ENCODE measurements at regions not wholly inside any gene's neighbourhood (a gene's known extent, or its start where the extent isn't known, plus 50 kb on each side); places are given as distances from the start of the nearest gene placed in this dataset.

DNA sequence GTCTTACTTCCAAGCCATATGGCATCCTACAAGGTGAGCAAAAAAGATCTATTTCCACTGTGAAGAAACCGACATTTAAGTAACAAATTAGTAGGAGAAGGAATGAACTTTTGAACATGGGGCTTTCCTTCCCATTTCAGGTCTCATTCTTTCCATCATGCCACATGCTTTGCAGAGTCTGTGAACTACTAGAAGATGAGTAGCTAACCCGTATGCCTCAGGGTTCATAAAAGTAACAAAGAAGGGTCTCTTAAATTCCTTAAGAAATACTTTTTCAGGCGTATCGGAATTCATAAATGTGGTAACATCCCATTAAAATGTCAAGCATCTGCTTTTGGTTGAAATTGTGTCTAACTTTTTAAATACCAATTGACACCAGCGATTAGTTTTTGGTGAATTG lies 81.3 kb upstream of the TNS3 start:
- no peak for DNase-seq

DNA sequence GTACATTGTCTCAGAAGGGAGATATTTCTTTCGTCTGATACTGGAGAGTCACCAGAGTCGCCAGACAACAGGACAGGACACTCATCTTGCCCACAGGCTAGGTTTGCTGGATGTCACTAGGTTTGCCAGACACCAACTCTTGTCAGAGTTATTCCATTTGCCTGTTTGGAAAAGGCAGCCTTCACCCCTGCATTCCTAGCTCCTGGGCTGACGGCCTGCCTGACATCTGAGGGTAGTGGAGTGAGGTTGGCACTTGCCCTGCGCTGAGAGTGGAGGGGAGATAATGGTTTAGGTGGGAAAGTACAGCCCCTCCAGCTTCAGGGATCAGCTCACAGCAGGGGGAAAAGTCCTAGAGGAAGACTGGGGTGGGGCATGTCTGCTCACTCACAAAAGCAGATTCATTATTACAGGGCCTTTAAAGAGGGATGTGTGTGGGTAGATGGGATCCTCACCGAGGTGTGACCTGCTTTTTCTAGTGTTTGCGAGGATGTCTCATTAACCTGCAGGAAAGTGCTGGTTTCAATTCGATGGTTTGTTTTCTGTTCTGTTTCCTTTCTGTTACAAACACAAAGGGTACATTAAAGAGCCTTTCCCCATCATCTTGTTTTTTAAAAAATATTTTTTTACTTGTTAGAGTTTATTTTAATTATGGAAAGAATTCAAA lies 79.3 kb upstream of the TNS3 start:
- DNase-seq, result no peak

DNA sequence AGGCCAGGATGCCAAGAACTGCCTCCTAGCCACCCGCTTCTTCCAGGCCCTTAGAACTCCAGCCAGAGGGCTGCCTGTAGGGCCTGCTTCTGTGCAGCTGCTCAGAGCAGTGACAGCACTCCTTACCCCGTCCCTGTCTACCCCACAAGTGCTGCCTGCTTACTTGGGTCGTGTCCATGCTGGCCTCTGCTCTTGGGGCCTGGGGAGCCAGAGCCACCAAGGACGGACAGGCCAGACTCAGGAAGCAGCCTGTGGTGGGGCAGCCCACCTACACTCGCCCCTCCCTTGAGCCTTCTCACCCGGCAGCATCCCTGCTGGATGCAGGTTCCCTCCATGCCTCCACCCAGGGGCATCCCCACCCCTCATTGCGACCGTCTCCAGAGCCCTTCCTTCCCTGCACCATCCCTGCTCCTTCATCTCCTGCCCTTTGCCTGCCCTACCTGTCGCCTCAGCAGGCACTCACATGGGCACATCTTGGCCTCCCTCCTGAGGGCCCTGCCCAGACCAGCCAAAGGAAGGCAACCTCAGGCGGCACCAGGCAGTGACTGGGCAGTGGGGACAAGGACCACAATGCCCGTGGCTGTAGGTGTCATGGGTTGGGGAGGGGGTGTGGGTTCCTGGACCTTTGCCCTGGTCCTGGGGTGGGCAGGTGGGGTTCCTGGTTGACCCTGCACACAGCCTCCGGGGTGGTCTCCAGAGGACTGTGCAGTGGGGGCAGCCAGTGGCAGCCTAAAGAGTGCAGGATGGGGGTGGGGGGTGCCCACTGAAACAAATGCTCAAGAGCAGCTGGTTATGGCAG lies 78.0 kb upstream of the TNS3 start:
- DNase-seq, result no peak

DNA sequence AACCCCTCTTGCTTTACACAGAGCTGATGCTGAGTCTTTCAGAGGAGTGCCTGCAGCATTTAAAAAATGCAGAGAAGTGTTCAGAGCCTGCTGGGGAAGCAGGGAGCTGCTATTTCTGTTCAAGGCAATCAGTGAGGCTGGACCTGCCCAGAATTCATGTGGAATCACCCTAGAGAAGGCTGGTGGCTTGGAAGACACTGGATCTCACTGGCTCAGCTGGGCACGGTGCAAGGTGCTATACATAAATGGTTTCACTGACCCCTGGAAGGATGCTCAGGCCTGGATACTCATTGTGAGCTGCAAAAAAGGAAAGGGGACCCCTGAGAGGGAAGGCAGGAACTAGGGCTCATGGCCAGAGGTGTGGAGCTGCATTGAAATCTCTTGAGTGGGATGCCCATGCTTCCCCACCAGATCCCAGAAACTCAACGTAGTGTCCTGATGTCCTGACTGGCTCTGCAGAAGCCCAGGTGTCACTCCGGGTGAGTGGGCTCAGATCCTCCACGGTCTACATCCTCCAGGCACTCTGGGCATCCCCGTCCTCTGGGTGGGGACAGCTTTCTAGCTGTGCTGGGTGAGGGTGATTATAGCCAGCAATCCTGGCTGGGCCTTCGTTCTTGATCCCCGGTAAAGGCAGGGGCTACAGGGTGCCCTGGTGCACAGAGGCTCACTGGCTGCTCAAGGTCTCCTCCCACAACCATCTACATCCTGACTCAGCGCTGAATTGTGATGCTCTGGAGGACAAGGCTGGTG lies 77.2 kb upstream of the TNS3 start:
- DNase-seq, result no peak

DNA sequence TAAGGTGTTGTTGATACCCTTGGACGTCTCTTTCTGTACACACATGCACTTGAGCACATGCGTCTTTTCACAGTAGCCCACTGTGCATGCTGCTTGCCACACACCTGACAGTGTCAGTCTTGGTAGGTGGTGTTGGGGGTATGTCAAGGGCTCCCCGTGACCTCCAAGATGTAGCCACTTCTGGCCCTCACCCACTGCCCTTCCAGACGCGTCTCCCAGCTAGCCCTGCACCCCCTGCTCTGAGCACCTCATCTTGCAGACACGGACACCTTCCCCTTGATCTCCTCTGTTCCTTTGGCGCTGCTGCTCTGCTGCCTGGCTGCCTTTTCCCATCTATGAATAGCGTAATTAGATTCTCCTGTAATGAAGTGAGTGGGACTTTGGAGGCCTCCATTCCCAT lies 75.2 kb upstream of the TNS3 start:
- no peak for DNase-seq

DNA sequence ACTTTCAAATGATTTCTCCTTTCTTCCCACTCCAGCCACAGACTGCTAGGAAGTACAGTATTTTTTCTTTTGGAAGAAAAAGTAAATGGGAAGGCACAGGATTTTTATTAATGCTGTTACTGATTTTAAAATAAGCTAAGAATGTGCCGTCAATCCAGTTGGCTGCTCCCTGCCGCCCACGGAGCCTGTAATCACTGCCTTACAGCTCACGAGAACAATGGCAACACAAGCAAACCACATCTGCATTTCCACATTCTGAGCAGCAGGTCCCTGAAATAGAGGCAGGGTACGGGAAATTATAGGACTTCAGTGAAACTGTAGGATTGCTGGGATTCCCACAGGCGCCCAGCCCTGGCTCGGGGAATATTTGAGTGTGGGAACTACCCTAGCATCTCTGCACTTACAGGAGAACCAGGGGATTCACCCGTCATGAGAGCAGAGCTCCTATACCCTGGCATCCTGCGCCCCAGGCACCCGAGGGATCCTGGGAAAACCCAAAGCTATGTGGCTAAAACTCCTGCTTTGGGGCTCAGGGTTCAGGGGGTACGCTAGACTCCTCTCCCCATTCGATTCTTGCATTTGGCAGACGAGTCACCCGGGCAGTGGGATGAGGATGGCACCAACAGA lies 72.9 kb upstream of the TNS3 start:
- DNase-seq, result no peak

DNA sequence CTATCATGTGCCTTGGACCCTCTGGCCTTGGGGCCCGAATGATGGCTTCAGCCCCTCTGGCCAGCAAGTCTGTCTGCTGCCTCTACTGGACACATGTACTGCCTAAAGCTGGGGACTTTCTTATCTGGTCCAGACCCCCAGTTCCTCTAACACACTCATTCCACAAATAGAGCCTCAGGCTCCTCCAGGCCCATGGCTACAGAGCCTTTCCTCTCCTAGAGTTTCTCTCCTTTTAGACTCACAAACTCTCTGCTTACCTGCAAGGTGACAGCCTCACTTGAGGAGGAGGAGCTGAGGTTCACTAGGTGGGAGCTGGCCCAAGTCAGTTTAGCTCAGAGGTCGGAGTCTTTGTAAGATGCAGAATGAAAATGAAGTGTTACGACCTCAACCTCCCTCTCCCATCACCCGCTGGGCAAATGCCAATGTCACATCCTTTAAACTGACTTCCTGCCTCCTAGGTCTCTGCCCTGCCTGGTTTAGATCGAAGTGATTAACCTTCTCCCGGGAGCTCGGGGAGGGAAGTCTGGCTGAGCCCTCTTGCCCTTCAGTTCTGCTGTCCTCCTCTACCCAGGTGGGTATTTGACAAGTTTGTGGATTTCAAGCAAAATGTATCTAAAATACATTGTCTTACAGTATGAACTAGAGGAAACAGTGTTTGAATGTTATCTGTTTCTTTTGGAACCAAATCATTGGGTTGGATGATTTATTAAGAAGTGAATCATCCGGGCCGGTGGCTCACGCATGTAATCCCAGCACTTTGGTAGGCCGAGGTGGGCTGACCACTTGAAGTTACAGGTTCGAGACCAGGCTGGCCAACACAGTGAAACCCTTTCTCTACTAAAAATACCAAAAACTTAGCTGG lies 71.9 kb upstream of the TNS3 start:
- DNase-seq, result no peak

DNA sequence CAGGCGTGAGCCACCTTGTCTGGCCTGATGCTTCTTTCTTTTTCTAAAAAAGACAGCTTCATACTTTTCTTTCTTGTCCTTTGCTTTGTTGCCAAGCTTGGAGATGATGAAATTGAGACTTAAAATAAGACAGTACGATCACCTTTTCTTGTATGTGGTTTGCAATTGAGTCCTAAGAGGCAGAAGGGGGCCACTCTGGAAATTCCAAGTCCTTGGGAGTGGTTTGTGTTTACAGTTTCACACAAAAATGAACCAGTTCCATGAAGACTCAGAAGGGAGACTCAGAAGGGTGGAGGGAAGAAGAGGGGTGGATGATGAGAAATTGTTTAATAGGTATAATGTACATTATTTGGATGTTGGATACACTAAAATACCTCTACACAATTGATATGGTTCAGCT lies 70.7 kb upstream of the TNS3 start:
- DNase-seq, result no peak

DNA sequence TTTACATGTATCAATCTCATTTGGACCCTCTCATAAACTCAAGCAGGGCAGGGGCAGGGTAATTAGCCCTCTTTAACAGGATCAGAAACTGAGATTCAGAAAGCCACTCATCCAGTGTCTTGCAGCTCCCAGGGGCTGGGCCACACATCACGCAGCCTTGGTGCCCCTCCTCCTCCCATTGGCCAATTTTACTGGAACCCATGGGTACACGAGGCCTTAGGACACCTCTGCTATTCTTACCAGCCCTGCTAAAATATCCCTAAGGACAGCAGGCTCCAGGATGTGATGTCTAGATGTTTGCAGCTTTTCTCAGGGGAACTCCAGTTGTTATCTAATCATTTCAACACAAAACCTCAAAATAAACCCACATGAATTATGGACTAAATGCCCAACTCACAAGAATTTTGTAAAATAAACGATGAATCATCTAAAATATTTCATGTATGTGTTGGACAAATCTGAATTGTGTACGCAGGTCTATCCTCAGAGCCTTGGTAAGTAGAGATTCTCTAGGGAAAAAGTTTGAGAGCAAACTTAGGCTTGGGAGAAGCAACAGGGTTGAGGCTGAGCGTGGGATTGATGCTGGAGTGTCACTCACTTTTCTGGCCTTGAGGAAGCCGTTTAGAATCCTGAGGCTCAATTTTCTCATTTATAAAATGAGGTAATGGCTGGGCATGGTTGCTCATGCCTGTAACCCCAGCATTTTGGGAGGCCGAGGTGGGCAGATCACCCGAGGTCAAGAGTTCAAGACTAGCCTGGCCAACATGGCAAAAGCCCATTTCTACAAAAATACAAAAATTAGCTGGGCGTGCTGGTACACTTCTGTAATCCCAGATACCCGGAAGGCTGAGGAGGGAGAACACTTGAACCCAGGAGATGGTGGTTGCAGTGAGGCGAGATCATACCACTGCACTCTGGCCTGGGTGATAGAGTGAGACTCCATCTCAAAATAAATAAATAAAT lies 69.7 kb upstream of the TNS3 start:
- peak; percentile 2 for DNase-seq

DNA sequence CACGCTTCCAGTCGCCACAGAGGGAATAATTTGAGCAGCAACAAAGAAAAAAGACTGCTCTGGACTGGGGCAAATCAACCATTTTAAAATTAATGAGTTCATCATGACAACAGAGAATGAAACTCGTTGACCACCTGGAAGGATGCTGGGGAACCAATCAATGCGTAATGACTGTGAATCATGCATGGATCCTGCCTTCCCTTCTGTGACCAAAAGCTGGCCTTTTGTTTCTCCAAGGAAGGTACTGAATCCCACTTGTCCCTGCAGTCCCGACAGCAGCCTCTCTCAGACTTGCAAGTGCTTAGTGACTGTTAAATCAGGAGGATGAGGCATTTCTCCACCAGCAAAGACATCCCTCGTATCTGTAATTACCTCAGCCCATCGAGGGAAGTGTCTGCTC lies 68.0 kb upstream of the TNS3 start:
- DNase-seq, result no peak

DNA sequence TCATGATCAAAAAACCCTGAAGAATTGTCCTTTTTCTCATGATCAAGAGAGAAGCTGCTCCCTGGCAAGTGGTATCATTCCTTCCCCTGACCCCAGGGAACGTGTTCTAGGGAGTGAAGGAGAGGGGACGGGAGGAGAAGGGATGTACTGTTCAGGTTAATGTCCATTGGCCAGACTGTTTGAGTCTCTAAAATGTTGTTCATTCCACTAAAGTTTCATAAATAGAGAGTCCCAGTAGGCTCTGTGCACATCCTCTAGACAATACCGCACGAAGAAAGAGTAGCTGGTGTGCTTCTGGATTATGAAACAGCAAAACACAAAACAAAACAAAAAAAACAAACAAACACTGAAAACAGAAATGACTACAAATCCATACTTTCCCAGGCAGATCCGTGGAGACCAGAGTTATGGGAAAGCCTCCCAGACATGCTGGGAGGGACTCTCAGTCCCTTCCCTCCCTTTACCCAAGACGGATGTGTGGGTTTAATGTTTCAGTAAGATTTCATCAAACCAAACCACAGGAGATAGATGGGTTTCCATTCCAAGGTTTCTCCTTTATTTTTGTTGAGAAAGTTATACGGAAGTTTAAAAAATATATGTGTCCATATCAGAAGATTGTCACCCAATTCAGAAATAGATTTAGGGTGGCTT lies 66.5 kb upstream of the TNS3 start:
- peak; percentile 1 for DNase-seq

DNA sequence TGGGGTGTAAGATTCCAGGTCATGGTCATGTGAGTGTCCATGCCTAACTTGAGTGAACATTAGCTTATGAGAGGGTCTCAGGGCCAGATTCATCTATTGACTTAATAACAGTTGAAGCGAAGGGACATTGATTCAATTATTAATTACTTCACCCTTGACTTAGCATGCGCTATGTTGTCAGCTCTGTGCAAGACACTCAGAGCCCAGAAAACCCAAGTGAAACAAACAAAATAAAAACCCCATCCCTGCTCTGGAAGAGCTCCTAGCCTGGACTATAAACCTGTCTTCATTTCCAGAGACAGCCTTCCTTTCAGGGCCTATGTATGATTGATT lies 66.0 kb upstream of the TNS3 start:
- DNase-seq, result no peak

DNA sequence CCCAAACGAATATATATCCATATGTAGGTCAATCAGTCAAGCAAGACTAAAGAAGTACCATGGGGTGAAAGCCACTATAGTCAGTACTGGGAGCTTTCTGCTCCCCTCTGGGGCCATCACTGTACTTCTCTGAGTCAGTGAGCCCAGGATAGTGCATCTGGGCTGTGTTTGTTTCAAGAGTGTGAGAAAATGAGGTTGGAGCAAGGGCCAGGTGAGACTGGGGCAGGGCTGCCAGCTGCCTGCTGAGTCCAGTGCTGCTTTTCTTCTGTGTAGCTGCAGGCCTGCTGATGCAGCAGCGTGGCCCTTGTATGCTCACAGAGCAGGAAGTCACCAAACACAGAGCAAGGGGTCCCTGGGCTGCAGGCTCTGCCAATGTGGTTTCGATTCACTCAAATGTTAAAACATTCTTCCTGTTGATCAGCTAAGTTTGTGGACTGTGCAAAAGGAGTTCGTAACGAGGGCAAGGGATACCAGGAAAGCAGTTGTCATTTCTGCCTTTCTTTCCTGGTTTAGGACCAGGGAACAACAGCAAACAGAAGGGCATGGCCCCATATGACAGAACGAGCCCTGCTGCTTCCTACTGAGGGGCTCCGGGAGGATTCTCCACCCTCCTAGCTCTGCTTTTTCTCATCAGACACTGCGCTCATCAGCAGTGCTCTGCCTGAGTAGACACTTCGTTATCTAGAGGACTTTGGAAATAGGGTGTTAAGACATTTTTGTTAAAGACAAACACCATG lies 65.4 kb upstream of the TNS3 start:
- DNase-seq, result no peak

DNA sequence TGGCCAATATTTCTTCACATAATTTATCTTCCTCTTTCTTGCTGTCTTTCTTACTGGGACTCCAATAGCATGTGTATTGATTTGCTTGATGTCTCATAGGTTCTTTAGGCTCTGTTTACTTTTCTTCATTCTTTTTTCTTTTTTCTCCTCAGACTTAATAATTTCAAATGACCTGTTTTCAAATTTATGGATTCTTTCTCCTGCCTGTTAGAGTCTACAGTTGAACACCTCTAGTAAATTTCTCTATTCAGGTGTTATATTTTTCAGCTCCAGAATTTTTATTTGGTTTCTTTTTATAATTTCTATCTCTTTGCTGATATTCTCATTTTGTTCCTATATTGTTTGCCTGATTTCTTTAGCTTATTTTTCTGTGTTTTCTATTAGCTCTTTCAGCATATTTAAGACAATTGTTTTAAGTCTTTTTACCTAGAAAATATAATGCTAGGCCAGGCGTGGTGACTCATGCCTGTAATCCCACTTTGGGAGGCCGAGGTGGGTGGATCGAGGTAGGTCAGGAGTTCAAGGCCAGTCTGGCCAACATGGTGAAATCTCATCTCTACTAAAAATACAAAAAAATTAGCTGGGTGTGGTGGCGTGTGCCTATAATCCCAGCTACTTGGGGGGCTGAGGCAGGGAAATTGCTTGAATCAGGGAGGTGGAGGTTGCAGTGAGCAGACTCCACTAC lies 61.9 kb upstream of the TNS3 start:
- DNase-seq, result no peak

DNA sequence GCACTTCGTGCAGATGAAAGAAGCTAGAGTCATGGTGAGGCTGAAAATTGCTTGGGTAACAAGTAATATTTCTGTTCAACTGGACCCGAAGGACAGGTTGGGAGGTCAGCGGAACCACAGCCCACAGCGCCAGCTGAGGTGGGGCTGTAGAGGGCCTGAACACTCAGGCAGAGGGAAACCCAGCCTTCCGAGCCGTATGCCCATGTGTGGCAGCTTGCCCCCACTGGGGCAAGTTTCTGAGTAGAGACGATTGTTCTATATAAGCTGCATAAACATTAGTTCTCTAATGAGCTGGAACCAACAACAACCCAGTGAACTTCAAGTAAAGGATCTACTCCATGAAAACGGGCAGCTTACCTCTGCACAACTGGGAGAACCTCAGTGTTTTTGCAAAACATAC lies 58.4 kb upstream of the TNS3 start:
- DNase-seq, result no peak

DNA sequence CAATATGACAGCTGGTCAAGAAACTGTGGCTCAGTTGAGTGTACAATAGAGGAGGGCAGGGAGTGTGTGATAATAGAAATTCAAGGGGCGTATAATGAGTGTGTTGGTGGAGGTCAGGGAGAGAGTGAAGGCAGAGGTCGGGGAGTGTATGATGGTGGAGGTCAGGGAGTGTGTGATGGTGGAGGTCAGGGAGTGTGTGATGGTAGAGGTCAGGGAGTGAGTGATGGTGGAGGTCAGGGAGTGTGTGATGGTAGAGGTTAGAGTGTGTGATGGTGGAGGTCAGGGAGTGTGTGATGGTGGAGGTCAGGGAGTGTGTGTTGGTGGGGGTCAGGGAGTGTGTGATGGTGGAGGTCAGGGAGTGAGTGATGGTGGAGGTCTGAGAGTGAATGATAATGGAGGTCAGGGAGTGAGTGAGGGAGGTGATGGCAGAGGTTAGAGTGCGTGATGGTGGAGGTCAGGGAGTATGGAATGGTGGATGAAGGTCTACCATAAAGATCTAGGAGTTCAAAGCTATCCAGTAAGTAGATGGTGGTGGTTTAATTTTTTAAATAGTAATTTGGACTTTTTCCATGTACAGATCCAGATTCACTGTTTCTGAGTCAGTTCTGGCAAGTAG lies 57.7 kb upstream of the TNS3 start:
- no peak for DNase-seq

DNA sequence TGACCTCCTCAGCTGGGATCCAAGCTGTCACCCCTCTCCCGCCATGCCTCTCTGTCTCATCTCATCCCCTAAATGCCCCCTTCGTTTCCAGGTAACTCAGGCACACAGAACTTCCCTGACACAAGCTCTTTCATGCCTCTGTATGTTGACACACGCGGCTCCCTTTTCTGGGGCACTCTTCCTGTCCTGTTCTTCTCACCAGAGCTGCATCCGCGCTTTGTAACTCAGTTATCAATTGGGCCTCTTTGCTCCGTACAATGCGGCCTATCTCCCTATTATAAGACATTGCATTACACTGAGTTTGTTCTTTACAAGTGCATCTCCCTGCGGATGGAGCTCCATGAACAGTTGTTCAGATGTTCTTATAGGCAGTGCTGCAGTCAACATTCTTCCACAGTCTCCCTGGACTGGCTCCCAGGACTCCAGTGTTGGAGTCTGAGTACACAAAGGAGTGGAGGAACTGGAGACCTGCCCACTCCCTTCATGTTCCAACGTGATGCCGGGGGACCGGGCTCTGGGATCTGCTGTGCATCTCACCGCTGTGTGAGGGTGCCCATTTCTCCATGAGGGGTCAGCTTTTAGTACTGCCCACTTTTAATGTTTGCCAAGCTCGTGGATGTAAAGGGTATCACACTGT lies 56.9 kb upstream of the TNS3 start:
- DNase-seq, result no peak

DNA sequence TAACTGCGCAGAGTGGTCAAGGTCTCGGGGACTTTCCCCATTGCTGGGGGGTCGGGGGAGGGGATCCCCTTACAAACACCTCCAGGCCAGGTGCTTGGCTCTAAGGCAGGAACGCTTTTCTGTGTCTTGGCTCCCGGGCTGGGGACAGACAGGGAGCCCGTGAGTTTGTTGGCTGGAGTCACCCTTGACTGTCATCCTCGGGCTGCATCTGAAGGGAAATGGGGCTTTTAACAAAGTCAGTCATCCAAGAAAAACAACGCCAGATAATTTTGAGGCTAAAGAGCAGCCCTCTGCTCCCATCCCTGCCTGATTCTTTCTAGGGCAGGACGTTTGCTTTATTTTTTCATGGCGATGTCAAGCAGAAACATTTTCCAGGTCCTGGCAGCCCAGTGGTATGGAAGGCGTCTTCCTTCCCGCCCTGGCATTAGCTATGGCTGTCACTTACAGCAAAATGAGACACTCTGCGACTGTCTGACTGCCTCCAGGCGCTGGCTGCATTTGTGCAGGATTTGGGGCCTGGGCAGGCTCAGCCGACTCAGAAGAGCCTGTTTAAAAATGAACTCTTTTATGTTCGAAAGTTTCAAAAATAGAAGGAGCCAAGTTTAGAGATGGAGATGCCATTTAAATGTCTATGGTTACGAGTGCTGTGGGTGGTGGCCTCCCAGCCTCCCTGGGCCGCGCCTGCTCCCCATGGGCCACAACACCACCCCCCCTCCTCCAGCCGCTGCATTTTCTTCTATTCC lies 54.7 kb upstream of the TNS3 start:
- DNase-seq, result no peak

All from OCI-M1 (cell line).